ENCODE measurements at regions not wholly inside any gene's neighbourhood (a gene's known extent, or its start where the extent isn't known, plus 50 kb on each side); places are given as distances from the start of the nearest gene placed in this dataset.

DNA sequence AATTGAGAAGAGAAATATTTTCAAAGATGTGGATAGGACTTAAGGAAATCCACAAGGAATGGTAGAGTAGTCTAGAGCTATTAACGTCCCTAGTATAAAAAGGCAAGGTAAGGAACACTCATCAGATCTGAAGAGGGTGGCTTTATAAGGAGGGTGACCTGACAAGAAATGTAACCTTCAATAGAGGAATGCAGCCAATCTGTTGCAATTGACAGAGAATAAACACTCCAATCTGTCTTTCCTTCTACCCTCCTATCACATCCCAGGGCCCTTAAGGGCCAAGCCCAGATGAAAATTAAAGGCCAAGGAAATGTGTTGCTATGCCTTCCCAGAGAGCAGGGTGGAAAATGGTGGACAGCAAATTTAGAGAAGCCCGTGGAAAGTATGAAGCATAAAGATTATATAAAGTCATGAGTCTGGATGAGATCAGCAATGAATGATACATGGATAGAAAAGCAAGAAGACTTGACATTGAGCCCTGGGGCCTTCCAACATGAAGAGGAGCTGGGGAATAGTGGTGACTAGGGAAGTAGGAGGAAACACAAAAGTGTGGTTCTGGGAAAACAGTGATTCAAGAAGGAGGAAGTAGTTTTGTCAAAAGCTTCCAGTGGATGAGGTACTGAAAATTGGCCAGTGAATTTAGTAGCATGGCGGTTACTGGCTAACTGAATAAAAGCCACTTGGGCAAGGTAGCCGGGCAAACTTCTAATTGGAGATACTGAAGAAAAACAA is 270.6 kb upstream of the TANK start:
- DNase-seq: no peak

DNA sequence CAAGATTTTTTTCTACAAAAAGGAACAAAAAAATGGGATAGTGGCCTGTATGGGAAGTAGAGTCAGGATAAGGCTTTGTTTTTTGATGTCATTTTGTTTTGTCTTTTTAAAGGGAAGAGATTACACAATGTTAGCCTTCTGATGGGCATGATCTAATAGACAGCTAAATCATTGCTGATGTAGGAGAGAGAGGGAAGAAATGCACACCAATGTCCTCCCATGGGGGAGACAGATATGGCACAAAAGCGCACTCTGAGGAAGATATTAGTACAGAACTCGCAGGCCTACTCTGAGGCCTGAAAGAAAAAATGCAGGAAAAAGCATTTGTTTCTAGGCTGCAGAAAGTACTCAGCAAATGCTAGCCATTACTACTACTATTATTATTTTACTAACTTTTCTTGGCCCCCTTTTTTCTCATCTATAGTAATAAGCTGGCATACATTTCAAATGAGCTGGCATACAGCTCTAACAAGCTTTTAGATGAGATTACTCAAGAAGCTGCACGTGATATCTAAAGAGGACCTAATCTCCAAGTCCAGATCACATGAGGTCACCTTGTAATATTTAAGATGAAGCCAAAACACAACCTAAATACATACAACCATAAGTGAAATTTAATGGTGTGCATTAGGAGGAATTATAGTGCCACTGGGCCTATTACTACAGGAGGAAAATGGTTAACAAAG is 269.4 kb upstream of the TANK start:
- DNase-seq: no peak

DNA sequence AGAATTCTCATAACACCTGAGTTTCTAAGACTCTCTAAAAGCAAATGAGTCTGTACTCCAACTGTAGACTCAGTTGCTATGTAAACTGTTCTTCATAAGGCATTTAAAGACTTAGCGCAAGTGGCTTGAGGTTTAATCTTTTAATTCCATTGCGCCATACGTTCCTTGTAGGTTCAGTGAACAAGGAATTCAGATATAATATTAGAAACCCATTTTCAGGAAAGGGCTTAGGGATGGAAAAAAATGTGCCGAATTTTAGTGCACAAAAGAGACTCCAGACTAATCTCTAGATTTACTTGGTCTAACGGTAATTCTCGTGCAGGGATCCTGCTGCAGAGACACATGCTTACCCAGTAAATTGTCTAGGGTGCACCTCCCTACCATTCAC is 268.9 kb upstream of the TANK start:
- DNase-seq: no peak

DNA sequence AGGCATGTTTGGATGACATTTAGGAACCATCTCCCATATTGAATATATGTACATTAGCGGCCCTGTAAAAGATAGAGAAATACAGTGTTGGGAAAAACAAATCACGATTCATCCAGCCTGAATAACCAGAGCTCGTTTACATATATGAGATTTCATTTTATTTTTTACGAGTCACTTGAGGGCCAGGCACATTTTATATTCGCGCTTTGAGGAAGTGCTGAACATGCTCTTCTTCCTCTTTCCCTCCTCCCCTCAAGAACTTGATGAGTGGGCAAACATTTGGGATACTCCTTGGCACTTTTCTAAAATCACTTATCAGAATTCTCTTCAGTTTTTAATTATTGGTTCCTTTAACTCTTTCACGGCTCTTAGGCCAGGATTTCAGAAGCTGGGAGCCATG is 268.0 kb upstream of the TANK start:
- peak; percentile 67 to 72 for DNase-seq

DNA sequence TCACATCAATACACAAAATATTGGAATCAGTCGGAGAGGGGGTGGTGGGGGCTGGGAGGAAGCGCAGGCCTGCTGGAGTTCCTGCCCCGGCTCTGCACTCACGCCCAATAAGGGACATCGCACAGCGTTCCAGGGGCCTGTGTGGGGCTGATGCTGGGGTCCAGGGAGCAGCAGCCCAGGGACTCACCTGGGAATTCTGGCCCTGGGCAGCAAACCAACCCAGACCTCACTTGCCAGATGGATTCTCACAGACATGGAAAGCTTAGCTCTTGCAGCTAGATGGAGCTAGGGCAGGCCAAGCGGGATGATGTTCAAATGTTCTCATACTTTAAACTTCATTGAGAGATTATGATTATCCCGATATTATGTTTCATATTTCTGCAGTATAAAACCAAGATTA is 266.6 kb upstream of the TANK start:
- DNase-seq: no peak

DNA sequence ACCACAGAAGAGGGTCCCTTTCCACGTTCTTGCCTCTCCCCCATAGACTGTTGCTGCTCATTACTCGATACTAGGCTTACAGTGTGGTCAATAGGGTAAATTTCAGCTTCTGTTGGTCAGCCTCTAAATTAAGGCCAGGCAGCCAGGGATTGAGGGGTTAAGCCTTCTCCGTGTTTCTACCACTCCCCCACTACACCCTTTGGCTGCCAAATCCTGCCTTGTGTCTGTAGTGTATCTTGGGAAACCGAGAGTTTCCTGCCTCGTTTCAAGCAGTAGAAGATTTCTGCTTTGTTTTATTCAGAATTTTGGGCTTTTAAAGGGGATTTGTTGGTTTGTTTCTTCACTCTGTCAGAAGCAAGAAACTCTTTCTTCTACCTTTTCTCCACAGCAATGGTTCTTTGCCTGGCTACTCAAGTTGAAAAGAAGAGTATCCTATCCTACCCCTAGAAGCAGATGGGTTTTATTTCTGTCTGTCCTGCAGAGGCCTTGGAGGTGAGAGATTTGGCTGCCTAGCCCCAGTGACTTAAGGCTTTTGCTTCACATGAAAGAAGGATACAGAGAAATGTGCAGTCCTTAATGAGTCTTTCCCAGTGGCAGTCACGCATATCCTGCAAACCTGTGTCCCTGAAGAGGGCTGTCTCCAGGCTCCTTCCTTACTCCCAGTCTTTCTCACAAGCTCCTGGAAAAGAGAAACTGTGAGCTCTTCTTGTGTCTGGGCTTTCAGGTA is 261.5 kb upstream of the TANK start:
- no peak for DNase-seq

DNA sequence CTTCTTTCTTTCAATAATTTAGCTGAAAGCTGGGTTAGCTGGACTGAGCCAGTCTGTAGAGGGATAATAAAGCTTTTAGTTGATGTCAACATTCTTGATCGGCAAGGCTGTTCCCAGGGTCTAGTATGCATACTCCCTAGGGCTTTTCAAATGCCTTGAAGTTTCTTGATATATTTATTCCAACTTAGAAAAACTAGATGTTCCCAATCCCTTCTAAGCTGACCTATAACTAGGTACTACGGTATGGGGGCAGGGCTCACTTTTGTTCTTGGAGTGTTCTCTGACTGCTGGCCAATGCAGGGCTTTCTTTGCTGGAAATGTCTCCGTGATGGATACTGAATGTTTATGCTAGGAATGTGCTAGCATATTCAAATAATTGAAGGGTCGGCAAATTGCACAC is 258.6 kb upstream of the TANK start:
- no peak for DNase-seq

DNA sequence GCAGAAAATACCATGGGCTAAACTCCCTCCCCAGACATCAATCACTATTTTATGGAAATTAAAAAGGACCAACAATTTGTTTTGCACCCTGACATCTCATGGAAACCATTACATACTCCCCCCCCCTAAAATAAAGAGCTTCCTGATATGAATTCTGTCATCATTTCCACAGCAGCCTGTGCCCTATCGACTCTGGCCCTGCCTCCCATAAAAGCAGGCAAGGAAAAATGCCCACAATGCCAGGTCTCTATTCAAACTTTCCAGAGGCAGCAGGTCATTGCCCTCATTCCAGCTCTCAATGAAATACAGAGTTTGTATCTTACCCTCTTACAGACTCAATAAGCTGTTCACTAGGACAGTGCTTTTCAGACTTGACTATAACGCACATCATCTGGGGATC is 254.4 kb upstream of the TANK start:
- DNase-seq: no peak

DNA sequence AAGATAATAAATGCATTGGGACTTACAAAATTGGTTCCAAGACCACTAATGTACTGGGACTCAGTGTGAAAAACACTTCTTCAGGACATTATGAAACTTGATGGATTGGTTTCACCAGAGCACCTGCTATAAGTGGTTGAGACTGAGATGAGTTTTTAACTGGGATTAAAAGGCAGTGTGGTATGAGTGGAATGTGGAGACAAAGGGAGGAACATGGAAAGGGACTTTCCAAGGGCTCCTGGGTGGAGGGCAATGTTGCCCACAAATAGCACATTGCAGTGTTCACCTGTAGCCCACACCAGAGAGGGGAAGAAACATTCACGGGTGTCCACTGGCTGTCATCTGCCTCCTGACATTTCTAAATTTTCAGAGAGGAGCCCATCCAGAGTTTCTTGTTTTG is 253.3 kb upstream of the TANK start:
- no peak for DNase-seq

DNA sequence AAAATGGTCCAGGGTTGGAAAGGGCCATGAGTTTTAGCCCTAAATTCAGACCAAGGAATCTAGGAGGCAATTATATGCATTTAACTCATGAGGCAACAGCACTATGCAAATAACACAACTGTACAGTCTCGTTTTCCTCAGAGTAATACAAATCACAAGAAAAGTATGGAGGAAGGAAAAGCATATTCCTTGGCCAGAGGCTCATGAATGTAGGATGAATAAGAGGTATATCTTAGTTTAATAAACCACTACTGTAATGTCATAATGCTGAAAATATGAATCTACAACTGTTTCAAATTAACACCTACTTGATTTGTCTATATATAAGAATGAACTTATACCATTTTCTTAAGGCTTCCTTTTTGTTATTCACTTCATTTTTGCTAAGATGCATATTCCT is 252.5 kb upstream of the TANK start:
- DNase-seq: no peak

DNA sequence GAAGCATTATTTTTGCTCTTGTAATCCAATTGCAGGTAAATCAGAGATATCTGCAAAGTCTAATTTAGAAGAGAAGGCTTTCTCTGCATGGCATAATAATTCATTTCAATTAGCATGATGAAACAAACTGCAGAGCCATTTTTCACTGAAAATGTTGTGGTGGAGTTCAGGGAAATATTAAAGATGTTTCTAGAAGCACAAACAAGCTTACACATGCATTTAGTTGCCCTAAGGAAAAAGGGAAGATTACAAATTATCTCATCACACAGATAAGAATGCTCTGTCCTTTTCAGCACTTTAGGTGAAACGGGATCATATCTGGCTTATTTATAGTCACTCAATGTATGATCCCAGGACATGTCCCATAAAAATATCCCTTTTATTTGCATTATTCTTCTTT is 252.1 kb upstream of the TANK start:
- no peak for DNase-seq

DNA sequence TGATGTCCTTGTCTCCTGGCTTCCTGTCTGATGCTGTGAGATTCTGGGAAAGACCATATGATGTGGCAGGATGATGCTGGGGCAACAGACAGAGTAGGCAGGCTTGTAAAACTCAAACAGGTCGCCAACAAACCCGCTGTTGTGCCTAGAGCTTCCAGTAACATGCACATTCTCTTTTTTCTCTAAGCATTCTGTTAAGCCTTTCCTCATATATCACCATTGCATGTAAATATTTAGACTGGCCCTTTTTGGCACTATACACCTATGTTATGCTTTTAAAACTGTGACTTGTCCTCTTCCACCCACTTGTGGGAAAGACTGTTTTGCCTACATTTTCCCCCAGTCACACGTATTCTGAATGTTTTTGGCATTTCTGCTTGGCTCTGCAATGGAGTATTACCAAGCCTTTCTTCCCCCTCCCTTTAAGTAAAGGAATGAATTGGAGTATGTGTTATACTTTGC is 250.4 kb upstream of the TANK start:
- DNase-seq: no peak

DNA sequence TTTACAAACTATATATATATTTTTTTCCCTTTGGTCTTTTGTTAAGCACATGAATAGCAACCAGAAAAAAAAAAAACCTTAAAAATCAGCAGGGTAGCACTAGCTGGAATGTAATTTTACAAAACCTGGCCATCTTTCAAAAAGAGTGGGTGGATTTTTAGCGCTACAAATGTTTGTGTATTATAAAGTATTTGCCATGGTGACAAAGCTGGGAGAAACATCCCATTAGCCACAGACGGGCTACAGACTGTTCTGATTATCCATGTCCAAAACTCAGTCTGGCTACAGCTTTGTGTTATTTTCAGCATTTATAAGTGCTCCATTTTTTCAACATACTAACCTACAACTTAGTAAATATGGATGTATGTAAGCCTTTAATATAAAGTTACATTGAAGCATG is 249.5 kb upstream of the TANK start:
- no peak for DNase-seq

DNA sequence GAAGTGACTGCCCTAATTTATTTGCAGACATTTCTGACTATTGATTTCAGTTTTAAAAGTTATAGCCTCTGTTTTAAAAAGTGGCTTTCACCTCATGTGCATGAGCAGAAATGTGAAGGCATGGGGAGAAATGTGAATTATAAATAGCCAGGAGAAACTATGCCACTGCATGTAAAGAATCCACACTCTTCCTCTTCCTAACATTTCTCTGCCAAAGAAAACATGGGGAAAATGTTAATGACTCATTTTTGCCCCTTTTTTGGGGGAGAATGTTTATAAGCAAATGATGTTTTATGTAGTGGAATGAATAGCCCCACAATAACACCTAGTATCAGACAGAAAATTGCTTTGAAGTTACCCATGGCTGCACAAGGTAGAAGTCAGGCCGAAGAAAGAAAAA is 249.0 kb upstream of the TANK start:
- DNase-seq: no peak

DNA sequence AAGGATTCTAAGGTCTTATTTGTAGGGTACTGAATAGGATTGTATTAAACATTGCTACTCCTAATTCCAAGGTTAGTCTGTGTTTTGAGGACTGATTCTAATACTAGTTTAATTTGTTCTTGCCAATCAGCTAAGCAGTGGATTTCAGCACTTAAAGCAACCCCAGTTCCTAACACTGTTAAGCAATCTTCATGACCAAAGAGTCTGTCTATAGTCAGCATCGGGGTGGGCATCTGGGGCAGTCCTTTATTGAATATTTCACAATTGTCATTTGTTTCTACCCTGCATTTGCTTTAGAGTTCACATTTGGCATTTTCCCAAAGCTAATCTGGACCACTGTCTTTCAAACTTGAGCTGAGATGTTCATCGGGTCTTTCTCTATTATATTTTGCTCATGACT is 248.0 kb upstream of the TANK start:
- DNase-seq: no peak

DNA sequence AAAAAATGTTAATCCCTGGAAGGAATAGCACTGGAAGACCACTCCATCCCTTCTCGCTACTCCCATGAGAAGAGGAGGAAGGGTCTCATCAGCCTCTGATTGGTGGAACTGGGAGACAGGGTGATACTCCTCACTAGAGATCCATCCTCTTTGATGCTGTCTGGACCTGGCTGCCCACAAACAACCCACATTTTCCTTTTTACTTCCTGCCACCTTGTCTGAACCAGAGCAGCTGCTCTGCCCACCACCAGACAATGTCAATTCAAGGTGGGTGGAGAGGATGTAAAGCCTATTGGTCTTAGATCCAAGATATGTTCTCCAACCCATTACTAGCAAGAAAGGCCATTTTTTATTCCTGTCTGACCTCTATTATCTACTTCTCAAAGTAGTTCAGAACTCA is 246.9 kb upstream of the TANK start:
- DNase-seq: no peak

DNA sequence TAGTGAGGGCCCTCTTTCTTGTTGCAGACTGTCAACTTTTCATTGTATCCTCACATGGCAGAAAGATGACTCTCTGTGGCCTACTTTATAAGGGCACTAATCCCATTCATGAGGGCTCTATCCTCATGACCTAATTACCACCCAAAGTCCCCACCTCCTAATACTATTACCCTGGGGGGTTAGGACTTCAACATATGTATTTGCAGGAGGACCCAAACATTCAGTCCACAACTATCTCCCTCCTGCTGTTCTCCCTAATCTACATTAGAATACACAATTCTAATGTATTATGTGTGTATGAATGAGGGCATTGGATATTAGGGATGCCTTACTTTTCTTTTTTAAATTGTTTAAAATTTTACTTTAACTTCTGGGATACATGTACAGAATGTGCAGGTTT is 246.0 kb upstream of the TANK start:
- DNase-seq: no peak

DNA sequence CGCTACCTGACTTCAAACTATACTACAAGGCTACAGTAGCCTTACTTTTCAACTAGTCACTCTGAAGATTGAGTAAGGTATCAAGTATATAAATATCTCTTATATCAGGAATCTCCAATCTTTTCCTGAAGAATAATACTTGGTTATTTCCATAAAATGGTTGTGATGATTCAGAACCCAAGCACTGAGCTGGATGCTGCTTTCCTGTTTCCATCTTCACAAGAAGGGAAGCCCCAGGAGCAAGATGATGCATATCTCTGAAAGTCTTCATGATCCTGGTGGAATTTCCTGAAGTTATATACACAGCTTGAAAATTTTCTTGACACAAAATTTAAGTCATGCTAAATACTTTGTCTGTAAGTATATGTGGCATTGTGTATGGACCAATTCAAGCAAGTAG is 243.9 kb upstream of the TANK start:
- DNase-seq: no peak

DNA sequence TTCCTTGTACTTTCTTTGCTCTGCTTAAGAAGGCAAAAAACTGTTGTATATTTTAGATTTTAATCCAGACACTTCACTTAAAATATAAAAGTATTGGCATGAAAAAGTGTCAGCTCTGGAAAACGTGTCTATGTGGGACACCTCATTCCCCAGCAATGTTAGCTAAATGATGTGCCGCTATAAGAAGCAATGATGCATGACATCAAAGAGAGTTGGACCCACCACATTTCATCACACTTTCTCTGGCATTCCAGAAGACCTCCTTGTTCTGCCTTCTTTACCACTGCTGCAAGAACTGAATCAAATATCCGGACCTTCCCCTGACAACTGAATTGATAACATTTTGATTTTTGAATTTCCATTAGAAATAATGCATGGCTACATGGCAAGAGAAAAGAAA is 242.4 kb upstream of the TANK start:
- no peak for DNase-seq

DNA sequence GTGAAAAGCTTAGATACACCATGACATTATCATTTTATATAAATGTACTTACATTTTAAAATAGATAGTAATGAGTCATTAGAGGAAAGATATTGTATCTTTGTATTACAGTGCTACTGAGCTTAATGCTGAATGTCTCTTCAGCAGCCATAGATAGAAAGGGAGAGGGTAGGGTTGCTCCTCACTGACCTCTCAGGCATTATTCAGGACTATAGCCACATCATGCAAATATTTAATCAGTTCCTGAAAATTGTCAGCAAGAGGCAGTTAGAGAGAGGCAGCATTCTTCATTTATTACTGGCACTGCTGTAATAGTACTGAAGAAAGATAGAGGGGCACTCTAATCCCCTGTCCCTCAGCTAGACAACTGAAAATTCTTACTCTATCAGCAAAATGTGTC is 242.0 kb upstream of the TANK start:
- DNase-seq: no peak

DNA sequence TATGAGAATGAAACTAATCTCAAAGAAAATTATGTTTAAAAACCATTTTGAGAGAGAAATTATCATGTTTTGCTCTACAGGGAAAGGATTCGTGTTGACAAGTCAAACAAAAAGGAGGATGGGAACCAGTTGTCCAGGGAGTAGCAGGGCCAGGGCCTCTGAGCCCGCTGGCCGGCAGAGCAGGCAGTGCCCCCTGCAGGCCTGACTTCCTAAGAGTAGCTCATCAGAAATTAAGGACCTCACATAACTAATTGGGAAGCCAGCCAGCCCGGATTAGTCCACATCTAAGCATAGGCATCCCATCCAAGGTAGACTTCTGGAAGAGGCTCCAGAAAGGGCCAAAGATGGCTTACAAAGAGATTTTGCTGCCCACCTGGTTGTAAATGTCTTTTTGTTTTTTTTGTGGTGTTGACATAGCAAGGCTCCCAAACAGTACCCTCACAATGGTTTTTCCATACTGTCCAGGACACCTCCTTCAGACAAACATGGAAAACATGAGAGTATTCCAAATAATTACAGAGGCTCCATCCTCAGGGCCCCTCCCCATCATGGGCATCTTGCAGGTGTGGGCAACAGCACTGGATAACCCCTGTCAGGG is 241.2 kb upstream of the TANK start:
- DNase-seq: peak; percentile 35 to 63

DNA sequence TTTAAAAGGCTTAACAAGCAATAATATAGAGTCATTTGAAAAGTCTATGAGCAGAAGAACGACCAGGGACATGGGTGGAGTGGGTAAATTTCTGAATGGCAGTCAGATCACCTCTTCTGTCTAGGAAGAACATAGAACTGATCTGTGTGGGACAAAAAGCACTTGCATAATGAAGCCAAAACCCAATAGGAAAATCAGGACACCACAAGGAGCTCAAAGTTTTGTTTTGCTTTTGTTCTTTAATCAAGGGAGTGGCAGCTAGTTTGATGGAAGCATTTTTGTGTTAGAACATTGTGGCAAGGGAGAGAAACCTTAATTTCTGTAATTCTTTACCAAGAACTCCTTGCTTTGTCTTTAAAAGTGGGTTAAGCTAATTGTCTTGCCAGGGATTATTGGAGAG is 240.2 kb upstream of the TANK start:
- no peak for DNase-seq

DNA sequence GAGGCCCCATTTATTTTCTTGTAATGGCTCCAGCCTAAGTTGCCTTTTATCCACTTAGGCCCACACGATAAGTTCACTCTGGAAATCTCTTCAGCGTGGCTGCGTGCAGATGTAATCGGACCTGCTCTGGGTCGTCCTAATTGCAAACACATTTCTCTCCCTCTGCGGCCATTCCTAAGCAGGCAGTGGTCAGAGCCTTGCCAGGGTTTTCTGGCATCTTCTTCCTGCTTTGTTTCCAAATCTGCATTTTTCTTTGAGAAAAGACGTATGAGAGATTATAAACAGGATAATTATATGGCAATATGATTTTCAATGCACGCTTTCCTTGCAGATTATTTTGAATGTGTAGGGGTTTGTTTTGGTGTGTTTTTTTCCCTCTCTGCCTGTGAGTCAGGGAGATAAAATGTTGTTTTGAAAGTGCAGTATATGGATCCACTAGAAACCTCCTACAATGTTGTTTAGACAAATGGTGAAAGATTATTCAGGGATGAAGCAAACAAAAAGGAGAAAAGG is 239.4 kb upstream of the TANK start:
- no peak for DNase-seq
